ENCODE measurements at regions not wholly inside any gene's neighbourhood (a gene's known extent, or its start where the extent isn't known, plus 50 kb on each side); places are given as distances from the start of the nearest gene placed in this dataset.

DNA sequence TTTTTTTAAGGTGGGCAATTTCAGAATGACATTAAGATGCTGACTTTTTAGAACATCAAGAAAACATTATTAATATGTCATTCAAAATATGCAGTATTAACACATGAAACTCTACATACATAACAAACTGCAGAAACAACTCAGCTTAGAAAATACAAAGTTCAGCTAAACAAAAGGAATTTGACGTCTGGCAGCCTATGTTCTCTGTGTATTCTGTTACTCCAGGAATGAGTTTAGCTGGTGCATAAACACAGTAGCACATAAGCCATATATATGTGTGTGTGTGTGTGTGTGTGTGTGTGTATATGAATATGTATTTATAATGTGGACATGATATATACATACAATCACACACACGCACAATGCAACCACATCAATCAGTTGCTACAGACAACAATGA is 413.5 kb upstream of the PSMD7 start:
- TF ChIP-seq, protein P1, sequence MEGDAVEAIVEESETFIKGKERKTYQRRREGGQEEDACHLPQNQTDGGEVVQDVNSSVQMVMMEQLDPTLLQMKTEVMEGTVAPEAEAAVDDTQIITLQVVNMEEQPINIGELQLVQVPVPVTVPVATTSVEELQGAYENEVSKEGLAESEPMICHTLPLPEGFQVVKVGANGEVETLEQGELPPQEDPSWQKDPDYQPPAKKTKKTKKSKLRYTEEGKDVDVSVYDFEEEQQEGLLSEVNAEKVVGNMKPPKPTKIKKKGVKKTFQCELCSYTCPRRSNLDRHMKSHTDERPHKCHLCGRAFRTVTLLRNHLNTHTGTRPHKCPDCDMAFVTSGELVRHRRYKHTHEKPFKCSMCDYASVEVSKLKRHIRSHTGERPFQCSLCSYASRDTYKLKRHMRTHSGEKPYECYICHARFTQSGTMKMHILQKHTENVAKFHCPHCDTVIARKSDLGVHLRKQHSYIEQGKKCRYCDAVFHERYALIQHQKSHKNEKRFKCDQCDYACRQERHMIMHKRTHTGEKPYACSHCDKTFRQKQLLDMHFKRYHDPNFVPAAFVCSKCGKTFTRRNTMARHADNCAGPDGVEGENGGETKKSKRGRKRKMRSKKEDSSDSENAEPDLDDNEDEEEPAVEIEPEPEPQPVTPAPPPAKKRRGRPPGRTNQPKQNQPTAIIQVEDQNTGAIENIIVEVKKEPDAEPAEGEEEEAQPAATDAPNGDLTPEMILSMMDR (IDR thresholded peaks at IDR 0.05), result no peak
- TF ChIP-seq POLR2A (IDR thresholded peaks at IDR 0.05), result no peak
- no peak for TF ChIP-seq POLR2AphosphoS5 (IDR thresholded peaks at IDR 0.05; ENCODE audit: insufficient read depth in 1 of 2, low read depth in 1 of 2)

All from vagina (tissue), 2 donors.